PC-3 (cell line): ENCODE measurements at regions not wholly inside any gene's neighbourhood (a gene's known extent, or its start where the extent isn't known, plus 50 kb on each side); places are given as distances from the start of the nearest gene placed in this dataset.

Experiments used
- ATAC-seq: fragments of 200-7000 bp; cut with Tn5 transposase; 2 replicates; pipeline ENCODE4 v1.9.1; 2020; ENCODE audit warnings: mild to moderate bottlenecking, moderate library complexity
- BruUV-seq: library from RNA; stranded (reverse); fragments of 400-500 nt; replicated peaks from 2 replicates; lab custom pipeline; 2021; lab: Mats Ljungman, UMichigan
- CTCF ChIA-PET: fragments of 300-600 bp; sonication (Branson Sonifier 250); formaldehyde crosslinking; loops from one replicate; lab custom pipeline; 2022; ENCODE audit warnings: antibody characterized with exemption; lab: Charles Lee
- POLR2A ChIA-PET: fragments of 300-600 bp; sonication (Branson Sonifier 250); formaldehyde crosslinking; loops from one replicate; lab custom pipeline; 2022; ENCODE audit warnings: antibody characterized with exemption; ENCODE audit not compliant: unreplicated experiment; lab: Charles Lee
- DNase-seq: peaks from one replicate; pipeline ENCODE4 v3.0.0-alpha.2; 2015
- H2AFZ ChIP-seq: fragments of 300-600 bp; sonication (generic); 2 replicates; pipeline ENCODE4 v1.6.0; 2016; ENCODE audit warnings: antibody characterized with exemption, low read length
- H3F3A ChIP-seq: fragments of 300-600 bp; sonication (generic); one replicate; pipeline ENCODE4 v1.6.0; 2017; ENCODE audit warnings: antibody characterized with exemption, low read length, control low read depth, mild to moderate bottlenecking; ENCODE audit not compliant: unreplicated experiment
- H3K27ac ChIP-seq: fragments of 300-600 bp; sonication (generic); 2 replicates; pipeline ENCODE4 v1.5.1; 2016; ENCODE audit warnings: mild to moderate bottlenecking, low read length
- H3K27me3 ChIP-seq: fragments of 300-600 bp; sonication (generic); 2 replicates; pipeline ENCODE4 v1.6.1; 2016; ENCODE audit warnings: low read length, mixed read lengths
- H3K36me3 ChIP-seq: fragments of 300-600 bp; sonication (generic); 2 replicates; pipeline ENCODE4 v1.6.1; 2016; ENCODE audit warnings: low read depth, mixed run types, low read length, mixed read lengths
- H3K4me1 ChIP-seq: fragments of 300-600 bp; sonication (generic); 2 replicates; pipeline ENCODE4 v1.5.1; 2016; ENCODE audit warnings: low read length; ENCODE audit not compliant: insufficient read depth
- H3K4me2 ChIP-seq: fragments of 300-600 bp; sonication (generic); 2 replicates; pipeline ENCODE4 v1.6.0; 2016; ENCODE audit warnings: low read length
- H3K4me3 ChIP-seq: fragments of 300-600 bp; sonication (generic); 2 replicates; pipeline ENCODE4 v1.5.1; 2016; ENCODE audit warnings: mild to moderate bottlenecking, low read length, mixed read lengths
- H3K79me2 ChIP-seq: fragments of 300-600 bp; sonication (generic); 2 replicates; pipeline ENCODE4 v1.6.1; 2017; ENCODE audit warnings: low read length, mixed read lengths
- H3K9ac ChIP-seq: fragments of 300-600 bp; sonication (generic); 2 replicates; pipeline ENCODE4 v1.6.0; 2016; ENCODE audit warnings: mild to moderate bottlenecking, low read length
- H3K9me2 ChIP-seq: fragments of 300-600 bp; sonication (generic); replicated peaks from 2 replicates; pipeline ENCODE4 v1.6.1; 2016; ENCODE audit warnings: mixed run types, low read length, mixed read lengths
- H3K9me3 ChIP-seq: fragments of 300-600 bp; sonication (generic); 2 replicates; pipeline ENCODE4 v1.6.1; 2016; ENCODE audit warnings: low read length, mixed read lengths
- H4K20me1 ChIP-seq: fragments of 300-600 bp; sonication (generic); 2 replicates; pipeline ENCODE4 v1.6.1; 2016; ENCODE audit warnings: low read length, mixed read lengths
- CTCF ChIP-seq: fragments of 300-600 bp; sonication (generic); conservative IDR thresholded peaks from 2 replicates; pipeline ENCODE4 v1.5.1; 2017; ENCODE audit warnings: antibody characterized with exemption, low read depth, mild to moderate bottlenecking, low read length
- EZH2 ChIP-seq: fragments of 300-600 bp; sonication (generic); IDR thresholded peaks from one replicate; pipeline ENCODE4 v1.6.1; 2017; ENCODE audit warnings: antibody characterized with exemption, mild to moderate bottlenecking, low read length; ENCODE audit not compliant: unreplicated experiment
- EZH2phosphoT487 ChIP-seq: fragments of 300-600 bp; sonication (generic); IDR thresholded peaks from 2 replicates; pipeline ENCODE4 v1.6.1; 2018; ENCODE audit warnings: mild to moderate bottlenecking, antibody characterized with exemption, low read length, borderline replicate concordance
- intact Hi-C: fragments of 100-400 bp; cut with micrococcal nuclease; formaldehyde crosslinking; loops from 2 replicates; pipeline ENCODE4 v1.9.0; 2023

GRCh38 chr12:118777504-118777903, 203.8 kb upstream of the SRRM4 start:
- Histone ChIP-seq H3F3A (no peaks in the 10 kb centered on the region), H3K9ac (no peak overlapping the region), H3K27me3 (peaks cover 36% of the 10 kb centered on the region), H3K79me2 (no peaks in the 10 kb centered on the region), H3K9me2 (no peaks in the 10 kb centered on the region), H4K20me1 (no peaks in the 10 kb centered on the region), H3K36me3 (no peaks in the 10 kb centered on the region), H3K9me3 (no peaks in the 10 kb centered on the region), H3K4me3 (no peak overlapping the region), H2AFZ (no peak overlapping the region), H3K4me1 (no peaks in the 10 kb centered on the region), H3K4me2 (no peak overlapping the region), H3K27ac (no peak overlapping the region)
- CTCF ChIA-PET, result no interaction called here
- DNase-seq (no peak), ATAC-seq (no peak)
- no TSS peak for BruUV-seq
- POLR2A ChIA-PET, result no interaction called here
- intact Hi-C loops, result no loop called here
- TF ChIP-seq CTCF (no peak), EZH2 (no peak), EZH2phosphoT487 (no peak)

- Histone ChIP-seq H3F3A (no peaks in the 10 kb centered on the region), H3K9me3 (no peaks in the 10 kb centered on the region), H3K4me3 (no peak overlapping the region), H3K4me1 (no peaks in the 10 kb centered on the region), H2AFZ (no peak overlapping the region), H3K9ac (no peak overlapping the region), H3K36me3 (no peaks in the 10 kb centered on the region), H3K4me2 (no peak overlapping the region), H3K79me2 (no peaks in the 10 kb centered on the region), H3K27me3 (peaks cover 36% of the 10 kb centered on the region), H3K27ac (no peak overlapping the region), H4K20me1 (no peaks in the 10 kb centered on the region), H3K9me2 (no peaks in the 10 kb centered on the region)
- no peak for TF ChIP-seq EZH2phosphoT487
- no peak for TF ChIP-seq EZH2
- TF ChIP-seq CTCF, result no peak
- ChIA-PET POLR2A (no interaction called here), CTCF (no interaction called here)
- DNase-seq (no peak), ATAC-seq (no peak)
- intact Hi-C loops, result no loop called here
- no TSS peak for BruUV-seq
These were observed 203.3 kb upstream of the SRRM4 start for GRCh38 chr12:118778077-118778476.

- TF ChIP-seq CTCF, result no peak
- no peak for TF ChIP-seq EZH2phosphoT487
- ATAC-seq (no peak), DNase-seq (no peak)
- Histone ChIP-seq H3K9me2 (no peaks in the 10 kb centered on the region), H3K36me3 (no peaks in the 10 kb centered on the region), H3K9me3 (no peaks in the 10 kb centered on the region), H3K79me2 (no peaks in the 10 kb centered on the region), H3K27ac (no peak overlapping the region), H3K9ac (no peak overlapping the region), H4K20me1 (no peaks in the 10 kb centered on the region), H3F3A (no peaks in the 10 kb centered on the region), H3K4me2 (no peak overlapping the region), H3K27me3 (peaks cover 17% of the 10 kb centered on the region), H3K4me3 (no peak overlapping the region), H3K4me1 (no peaks in the 10 kb centered on the region), H2AFZ (no peak overlapping the region)
- BruUV-seq, result no TSS peak
- CTCF ChIA-PET, result no interaction called here
- POLR2A ChIA-PET, result no interaction called here
- intact Hi-C loops, result no loop called here
These were observed 200.4 kb upstream of the SRRM4 start for GRCh38 chr12:118780939-118781338.
